RWPE2 (cell line): ENCODE measurements at regions not wholly inside any gene's neighbourhood (a gene's known extent, or its start where the extent isn't known, plus 50 kb on each side); places are given as distances from the start of the nearest gene placed in this dataset.
A peak's percentile ranks its signal among the peaks of the same experiment; 100 is the strongest.

Source experiments
- ATAC-seq: fragments of 200-7000 bp; cut with Tn5 transposase; 3 replicates; pipeline ENCODE4 v1.9.1; 2021; ENCODE audit warnings: low read depth
- DNase-seq: peaks from one replicate; pipeline ENCODE4 v3.0.0-alpha.2; 2020; ENCODE audit warnings: low spot score
- H3K27ac ChIP-seq: fragments of 450-650 bp; 2 replicates; pipeline ENCODE4 v1.5.1; 2017; ENCODE audit warnings: mild to moderate bottlenecking; ENCODE audit not compliant: poor library complexity, severe bottlenecking
- H3K27me3 ChIP-seq: fragments of 250-450 bp; sonication (Bioruptor Pico); 2 replicates; pipeline ENCODE4 v1.5.1; 2021; ENCODE audit warnings: mild to moderate bottlenecking, moderate library complexity; ENCODE audit not compliant: insufficient read depth, poor library complexity, severe bottlenecking
- H3K36me3 ChIP-seq: fragments of 250-450 bp; sonication (Bioruptor Pico); 2 replicates; pipeline ENCODE4 v1.5.1; 2020; ENCODE audit warnings: low read depth, mild to moderate bottlenecking, moderate library complexity
- H3K4me1 ChIP-seq: fragments of 250-450 bp; sonication (Bioruptor Pico); 2 replicates; pipeline ENCODE4 v1.5.1; 2021; ENCODE audit warnings: mild to moderate bottlenecking, moderate library complexity; ENCODE audit not compliant: insufficient read depth, poor library complexity, severe bottlenecking
- H3K4me3 ChIP-seq: fragments of 250-450 bp; sonication (Bioruptor Pico); 2 replicates; pipeline ENCODE4 v1.5.1; 2021; ENCODE audit warnings: mild to moderate bottlenecking, moderate library complexity; ENCODE audit not compliant: severe bottlenecking
- H3K9me3 ChIP-seq: fragments of 250-450 bp; sonication (Bioruptor Pico); 2 replicates; pipeline ENCODE4 v1.5.1; 2021; ENCODE audit warnings: mild to moderate bottlenecking, moderate library complexity; ENCODE audit not compliant: severe bottlenecking
- CTCF ChIP-seq: fragments of 450-650 bp; IDR thresholded peaks from one replicate; pipeline ENCODE4 v1.5.1; 2017; ENCODE audit warnings: mild to moderate bottlenecking, moderate library complexity; ENCODE audit not compliant: poor library complexity, severe bottlenecking

- no peaks in the 10 kb centered on the region for H3K27me3 ChIP-seq
- no peak overlapping the region for H3K4me3 ChIP-seq
- H3K36me3 ChIP-seq: no peaks in the 10 kb centered on the region
- H3K9me3 ChIP-seq: no peaks in the 10 kb centered on the region
- no peak for TF ChIP-seq CTCF
- no peak overlapping the region for H3K27ac ChIP-seq
- no peaks in the 10 kb centered on the region for H3K4me1 ChIP-seq
- DNase-seq: no peak
- ATAC-seq: no peak
Measured at GRCh38 chr2:47641366-47641765, 70.6 kb upstream of the KCNK12 start.

GRCh38 chr2:47640356-47640755 lies 69.6 kb upstream of the KCNK12 start:
- H3K9me3 ChIP-seq: no peaks in the 10 kb centered on the region
- H3K36me3 ChIP-seq: no peaks in the 10 kb centered on the region
- no peak overlapping the region for H3K4me3 ChIP-seq
- no peak for ATAC-seq
- H3K27me3 ChIP-seq: no peaks in the 10 kb centered on the region
- DNase-seq: no peak
- TF ChIP-seq CTCF: no peak
- no peaks in the 10 kb centered on the region for H3K4me1 ChIP-seq
- H3K27ac ChIP-seq: no peak overlapping the region

- H3K36me3 ChIP-seq: no peaks in the 10 kb centered on the region
- no peak overlapping the region for H3K4me3 ChIP-seq
- no peak for DNase-seq
- H3K4me1 ChIP-seq: no peaks in the 10 kb centered on the region
- H3K27ac ChIP-seq: no peak overlapping the region
- ATAC-seq: 0 out of 3 replicates have a peak, but pooled peaks have one; percentile 55
- no peaks in the 10 kb centered on the region for H3K27me3 ChIP-seq
- no peak for TF ChIP-seq CTCF
- H3K9me3 ChIP-seq: no peaks in the 10 kb centered on the region
Measured at GRCh38 chr2:47639467-47639866, 68.7 kb upstream of the KCNK12 start.

GRCh38 chr2:47638430-47638829 lies 67.6 kb upstream of the KCNK12 start:
- ATAC-seq: no peak
- Histone ChIP-seq H3K27ac (no peak overlapping the region), H3K36me3 (no peaks in the 10 kb centered on the region), H3K9me3 (no peaks in the 10 kb centered on the region), H3K4me3 (no peak overlapping the region), H3K4me1 (no peaks in the 10 kb centered on the region), H3K27me3 (no peaks in the 10 kb centered on the region)
- TF ChIP-seq CTCF: no peak
- DNase-seq: no peak

GRCh38 chr2:47636596-47637264 lies 65.9 kb upstream of the KCNK12 start:
- ATAC-seq (no peak), DNase-seq (no peak)
- Histone ChIP-seq H3K9me3 (no peaks in the 10 kb centered on the region), H3K27me3 (no peaks in the 10 kb centered on the region), H3K4me3 (no peak overlapping the region), H3K27ac (no peak overlapping the region), H3K4me1 (peaks cover 7% of the 10 kb centered on the region), H3K36me3 (no peaks in the 10 kb centered on the region)
- no peak for TF ChIP-seq CTCF
